Nephron progenitor cell (in vitro differentiated cells): ENCODE measurements at regions not wholly inside any gene's neighbourhood (a gene's known extent, or its start where the extent isn't known, plus 50 kb on each side); places are given as distances from the start of the nearest gene placed in this dataset.

ENCODE experiments used
- DNase-seq: peaks from one replicate; pipeline ENCODE4 v3.0.0; 2021
- H3K27ac Mint-ChIP-seq: 2 replicates; pipeline ENCODE4 v1.8.0; 2021; ENCODE audit warnings: mild to moderate bottlenecking, moderate library complexity, mixed read lengths
- H3K27me3 Mint-ChIP-seq: 2 replicates; pipeline ENCODE4 v1.8.0; 2021; ENCODE audit warnings: mild to moderate bottlenecking, low read depth, mixed read lengths; ENCODE audit not compliant: poor library complexity
- H3K36me3 Mint-ChIP-seq: 2 replicates; pipeline ENCODE4 v1.8.0; 2021; ENCODE audit warnings: low read depth, mixed read lengths
- H3K4me1 Mint-ChIP-seq: 2 replicates; pipeline ENCODE4 v1.8.0; 2021; ENCODE audit warnings: mixed read lengths
- H3K4me3 Mint-ChIP-seq: 2 replicates; pipeline ENCODE4 v1.8.0; 2021; ENCODE audit warnings: mild to moderate bottlenecking, moderate library complexity, mixed read lengths
- H3K9me3 Mint-ChIP-seq: 2 replicates; pipeline ENCODE4 v1.8.0; 2021; ENCODE audit warnings: mild to moderate bottlenecking, moderate library complexity, mixed read lengths
- CTCF ChIP-seq: fragments of 200-600 bp; sonication (generic); IDR thresholded peaks from 2 replicates; pipeline ENCODE4 v1.5.0; 2021; ENCODE audit warnings: antibody characterized with exemption

- H3K27me3 Mint-ChIP-seq, result peaks cover 6% of the 10 kb centered on the region
- no peak for DNase-seq
- H3K36me3 Mint-ChIP-seq, result no peaks in the 10 kb centered on the region
- no peak overlapping the region for H3K4me3 Mint-ChIP-seq
- H3K27ac Mint-ChIP-seq, result no peak overlapping the region
- no peak for TF ChIP-seq CTCF
- no peaks in the 10 kb centered on the region for H3K9me3 Mint-ChIP-seq
- H3K4me1 Mint-ChIP-seq, result peaks cover 55% of the 10 kb centered on the region
Observed at GRCh38 chr1:59137276-59137615, 159.6 kb upstream of the FGGY start.

GRCh38 chr1:59137968-59138367 lies 158.9 kb upstream of the FGGY start:
- no peak for TF ChIP-seq CTCF
- Mint-ChIP-seq H3K36me3 (no peaks in the 10 kb centered on the region), H3K9me3 (no peaks in the 10 kb centered on the region), H3K27me3 (peaks cover 8% of the 10 kb centered on the region), H3K4me1 (peaks cover 55% of the 10 kb centered on the region), H3K27ac (no peak overlapping the region), H3K4me3 (no peak overlapping the region)
- no peak for DNase-seq

GRCh38 chr1:59138402-59138801 lies 158.5 kb upstream of the FGGY start:
- no peak overlapping the region for H3K27ac Mint-ChIP-seq
- DNase-seq, result no peak

GRCh38 chr1:59139396-59139795 lies 157.5 kb upstream of the FGGY start:
- TF ChIP-seq CTCF, result no peak
- no peak for DNase-seq

More at GRCh38 chr1:59138402-59138801, 158.5 kb upstream of the FGGY start:
- H3K36me3 Mint-ChIP-seq, result no peaks in the 10 kb centered on the region
- no peak for TF ChIP-seq CTCF
- H3K4me3 Mint-ChIP-seq, result no peak overlapping the region
- peaks cover 56% of the 10 kb centered on the region for H3K4me1 Mint-ChIP-seq
- H3K9me3 Mint-ChIP-seq, result no peaks in the 10 kb centered on the region
- H3K27me3 Mint-ChIP-seq, result peaks cover 12% of the 10 kb centered on the region

GRCh38 chr1:59141267-59141863 lies 155.5 kb upstream of the FGGY start:
- Mint-ChIP-seq H3K4me1 (peaks cover 62% of the 10 kb centered on the region), H3K36me3 (no peaks in the 10 kb centered on the region), H3K27ac (no peak overlapping the region), H3K4me3 (no peak overlapping the region), H3K27me3 (peaks cover 11% of the 10 kb centered on the region), H3K9me3 (no peaks in the 10 kb centered on the region)
- DNase-seq, result no peak
- TF ChIP-seq CTCF, result no peak

More at GRCh38 chr1:59139396-59139795, 157.5 kb upstream of the FGGY start:
- H3K4me3 Mint-ChIP-seq, result no peak overlapping the region
- H3K27ac Mint-ChIP-seq, result no peak overlapping the region
- peaks cover 61% of the 10 kb centered on the region for H3K4me1 Mint-ChIP-seq
- no peaks in the 10 kb centered on the region for H3K36me3 Mint-ChIP-seq
- peaks cover 14% of the 10 kb centered on the region for H3K27me3 Mint-ChIP-seq
- H3K9me3 Mint-ChIP-seq, result no peaks in the 10 kb centered on the region
